Tibial nerve (tissue), 4 donors: ENCODE measurements at regions not wholly inside any gene's neighbourhood (a gene's known extent, or its start where the extent isn't known, plus 50 kb on each side); places are given as distances from the start of the nearest gene placed in this dataset.
A peak's percentile ranks its signal among the peaks of the same experiment; 100 is the strongest.

Source experiments
- DNase-seq, 2 donors: peaks; one replicate each; pipeline ENCODE4 v3.0.0-alpha.2; 2019; ENCODE audit warnings: low spot score in 2 of 2
- H3K27ac ChIP-seq, 4 donors: fragments of 200-600 bp; sonication (generic) in 3 of 4; one replicate each; pipeline ENCODE4 v1.5.1; 2017 to 2019; ENCODE audit warnings: mild to moderate bottlenecking in 1 of 4
- H3K27me3 ChIP-seq, 2 donors: fragments of 200-600 bp; sonication (generic) in 1 of 2; one replicate each; pipeline versions ENCODE4 v1.5.1 to v1.6.0; 2017 to 2019
- H3K36me3 ChIP-seq, 3 donors: fragments of 200-600 bp; sonication (generic); one replicate each; pipeline ENCODE4 v1.5.1; 2018 to 2019
- H3K4me1 ChIP-seq, 4 donors: fragments of 200-600 bp; sonication (generic) in 3 of 4; one replicate each; pipeline ENCODE4 v1.5.1; 2017 to 2019
- H3K4me3 ChIP-seq, 4 donors: fragments of 200-600 bp; sonication (generic) in 3 of 4; one replicate each; pipeline ENCODE4 v1.5.1; 2017 to 2019; ENCODE audit warnings: mild to moderate bottlenecking in 1 of 4, moderate library complexity in 1 of 4
- H3K9me3 ChIP-seq, 4 donors: fragments of 200-600 bp; sonication (generic) in 3 of 4; one replicate each; pipeline ENCODE4 v1.5.1; 2017 to 2019
- CTCF ChIP-seq, 5 experiments: fragments of 200-600 bp in 3 of 5; fragments of 450-650 bp in 2 of 5; sonication (generic) in 3 of 5; IDR thresholded peaks; one replicate each; pipeline ENCODE4 v1.5.1; 2016 to 2019; ENCODE audit warnings: antibody characterized with exemption in 5 of 5, mild to moderate bottlenecking in 3 of 5, moderate library complexity in 2 of 5
- EP300 ChIP-seq, 2 donors: sonication (generic); formaldehyde crosslinking; IDR thresholded peaks; one replicate each; pipeline ENCODE4 v1.6.1; 2017; ENCODE audit warnings: antibody characterized with exemption in 2 of 2, mild to moderate bottlenecking in 1 of 2
- POLR2A ChIP-seq, 2 donors: fragments of 450-650 bp; IDR thresholded peaks; one replicate each; pipeline ENCODE4 v1.6.1; 2017; ENCODE audit warnings: antibody characterized with exemption in 2 of 2, mild to moderate bottlenecking in 2 of 2, moderate library complexity in 2 of 2
- WGBS, 2 donors: methylation state at CpG; one replicate each; pipeline ENCODE4 v1.1.5; 2018; 5-methylcytosine and 5-hydroxymethylcytosine counted together

DNA sequence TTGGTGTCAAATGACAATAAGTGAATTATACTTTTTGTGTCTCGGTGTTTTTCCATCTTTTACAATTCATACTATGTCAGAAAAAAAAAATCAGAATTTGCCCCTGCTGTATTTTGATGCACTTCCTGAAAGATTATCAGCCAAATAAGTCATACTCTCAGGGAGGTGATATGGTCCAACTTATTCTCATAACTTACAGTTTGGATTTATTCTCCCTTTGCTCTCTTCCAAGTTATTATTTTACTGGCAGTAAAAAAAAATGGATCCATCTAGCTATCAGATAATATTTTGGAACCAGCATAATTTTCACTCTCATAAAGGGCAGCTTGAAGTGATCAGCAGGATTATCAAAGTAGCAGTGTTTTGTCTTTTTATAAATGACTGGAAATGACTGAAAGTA lies 337.1 kb downstream of the BMPER start:
- no peak for TF ChIP-seq POLR2A (IDR thresholded peaks at IDR 0.05)
- no peak for TF ChIP-seq EP300 (IDR thresholded peaks at IDR 0.05)
- no peak for TF ChIP-seq CTCF (IDR thresholded peaks at IDR 0.05)
- H3K27me3 ChIP-seq: no peaks in the 10 kb centered on the region
- H3K27ac ChIP-seq: no peak overlapping the region
- no peak for DNase-seq
- no peaks in the 10 kb centered on the region for H3K36me3 ChIP-seq
- no peaks in the 10 kb centered on the region for H3K4me1 ChIP-seq
- H3K4me3 ChIP-seq: no peak overlapping the region
- no peaks in the 10 kb centered on the region for H3K9me3 ChIP-seq
- 58 to 60% methylated on average over 1 of the region's 1 CpG for WGBS, 2 donors

GRCh38 chr7:34245246-34245645 lies 339.9 kb downstream of the BMPER start:
- TF ChIP-seq EP300 (IDR thresholded peaks at IDR 0.05) (no peak), CTCF (IDR thresholded peaks at IDR 0.05) (no peak), POLR2A (IDR thresholded peaks at IDR 0.05) (no peak)
- Histone ChIP-seq H3K9me3 (no peaks in the 10 kb centered on the region), H3K4me3 (no peak overlapping the region), H3K36me3 (no peaks in the 10 kb centered on the region), H3K27me3 (no peaks in the 10 kb centered on the region), H3K4me1 (no peaks in the 10 kb centered on the region), H3K27ac (no peak overlapping the region)
- 84 to 89% methylated on average over 4 of the region's 4 CpGs for WGBS, 2 donors
- DNase-seq: no peak

DNA sequence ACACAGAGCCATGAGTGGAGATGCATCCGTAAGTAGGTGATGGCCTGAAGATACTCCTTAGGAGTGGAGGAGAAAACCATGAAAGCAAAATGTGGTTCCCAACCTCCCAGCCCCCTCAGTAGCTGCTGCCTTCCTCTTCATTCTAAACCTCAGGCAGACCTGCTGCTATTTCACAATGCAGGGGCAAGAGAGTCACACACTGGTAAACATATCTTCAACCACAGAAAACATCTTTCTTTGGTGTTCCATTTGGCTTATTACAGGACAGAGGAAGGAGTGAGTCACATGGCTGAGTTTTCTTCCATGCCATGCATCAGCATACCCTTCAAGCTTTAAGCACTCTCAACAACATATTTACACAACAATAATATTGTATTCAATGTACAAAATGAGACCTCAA lies 342.1 kb downstream of the BMPER start:
- no peak for DNase-seq
- Histone ChIP-seq H3K4me3 (no peak overlapping the region), H3K36me3 (no peaks in the 10 kb centered on the region), H3K4me1 (no peaks in the 10 kb centered on the region), H3K27ac (no peak overlapping the region), H3K27me3 (no peaks in the 10 kb centered on the region), H3K9me3 (no peaks in the 10 kb centered on the region)
- WGBS, 2 donors: 86 to 94% methylated on average over 1 of the region's 1 CpG
- TF ChIP-seq CTCF (IDR thresholded peaks at IDR 0.05): no peak
- no peak for TF ChIP-seq POLR2A (IDR thresholded peaks at IDR 0.05)
- no peak for TF ChIP-seq EP300 (IDR thresholded peaks at IDR 0.05)

DNA sequence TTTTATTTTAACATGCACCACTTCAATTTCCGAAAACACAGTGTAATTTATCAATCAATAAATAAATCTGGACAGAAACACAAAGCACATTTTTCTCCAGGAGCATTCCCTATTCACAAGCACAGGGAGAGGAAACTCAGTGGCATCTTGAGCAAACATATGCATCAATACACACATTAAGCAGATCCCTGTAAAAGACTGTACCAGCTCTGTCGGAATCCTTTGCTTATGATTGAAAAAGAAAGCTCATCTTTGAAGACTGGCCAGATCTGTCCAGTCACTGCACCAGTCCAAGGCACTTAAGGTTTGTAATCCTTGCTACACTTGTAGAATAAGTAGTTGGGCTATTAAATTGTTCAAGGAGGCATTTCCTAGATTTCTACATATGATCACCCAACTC lies 343.9 kb downstream of the BMPER start:
- no peak overlapping the region for H3K27ac ChIP-seq
- WGBS, 2 donors: 65 to 75% methylated on average over 2 of the region's 2 CpGs
- H3K36me3 ChIP-seq: no peaks in the 10 kb centered on the region
- H3K27me3 ChIP-seq: no peaks in the 10 kb centered on the region
- DNase-seq: no peak
- H3K4me1 ChIP-seq: no peaks in the 10 kb centered on the region
- no peak overlapping the region for H3K4me3 ChIP-seq
- H3K9me3 ChIP-seq: no peaks in the 10 kb centered on the region
- TF ChIP-seq EP300 (IDR thresholded peaks at IDR 0.05) (no peak), CTCF (IDR thresholded peaks at IDR 0.05) (no peak), POLR2A (IDR thresholded peaks at IDR 0.05) (no peak)

DNA sequence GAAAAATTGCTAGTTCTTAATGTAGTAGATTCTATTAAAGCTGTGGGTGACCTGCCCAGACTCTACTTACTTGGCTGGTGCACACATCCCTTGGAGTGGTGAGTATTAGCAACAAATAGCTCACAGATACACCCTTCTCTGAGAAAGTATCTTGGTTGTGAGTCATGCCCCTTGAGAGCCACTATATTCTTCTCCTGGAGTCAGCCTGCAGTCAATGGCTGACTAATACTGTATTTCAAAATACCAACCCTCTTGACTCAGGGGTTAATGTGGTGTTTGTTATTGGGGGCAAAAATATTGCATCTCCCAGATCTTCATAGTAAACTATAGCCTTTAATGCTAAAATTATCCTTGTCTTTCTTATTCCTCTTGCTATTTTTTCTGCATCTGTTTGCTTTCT lies 354.9 kb downstream of the BMPER start:
- Histone ChIP-seq H3K36me3 (no peaks in the 10 kb centered on the region), H3K4me1 (peaks cover 0 to 5% (median 0%) of the 10 kb centered on the region in 4 donors), H3K4me3 (no peak overlapping the region), H3K27me3 (no peaks in the 10 kb centered on the region), H3K9me3 (no peaks in the 10 kb centered on the region), H3K27ac (no peak overlapping the region)
- no peak for TF ChIP-seq POLR2A (IDR thresholded peaks at IDR 0.05)
- no peak for TF ChIP-seq CTCF (IDR thresholded peaks at IDR 0.05)
- TF ChIP-seq EP300 (IDR thresholded peaks at IDR 0.05): no peak
- peak in 1 of 2 donors; percentile 15 for DNase-seq
